ENCODE measurements at regions not wholly inside any gene's neighbourhood (a gene's known extent, or its start where the extent isn't known, plus 50 kb on each side); places are given as distances from the start of the nearest gene placed in this dataset.

GRCh38 chr5:125778791-125779190 is 644.4 kb upstream of the GRAMD2B start:
- no peak for ATAC-seq
- DNase-seq: no peak

- no peak for ATAC-seq
- no peak for DNase-seq
Measured at GRCh38 chr5:125785407-125785806, 637.8 kb upstream of the GRAMD2B start.

GRCh38 chr5:125786021-125786420 is 637.2 kb upstream of the GRAMD2B start:
- ATAC-seq (no peak), DNase-seq (no peak)

DNA sequence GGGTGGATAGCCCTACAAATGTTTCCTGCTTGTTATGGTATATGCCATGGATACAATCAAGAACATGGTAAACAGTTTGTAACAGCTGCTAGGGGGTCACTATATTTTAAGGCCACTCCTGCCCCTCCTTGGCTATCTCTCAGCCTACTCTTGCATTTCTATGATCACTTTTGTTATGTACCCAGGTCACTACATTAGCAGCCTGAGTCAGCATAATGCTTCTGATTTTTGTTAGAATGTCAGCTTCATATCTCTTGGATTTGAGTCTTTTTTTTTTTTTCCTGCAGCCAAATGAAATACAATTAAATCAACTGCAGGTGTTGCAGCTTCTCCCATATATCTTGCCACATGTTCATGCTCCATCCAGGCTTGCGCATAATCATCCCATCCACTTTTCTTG is 629.7 kb upstream of the GRAMD2B start:
- no peak for DNase-seq
- ATAC-seq: no peak

GRCh38 chr5:125794922-125795321 is 628.3 kb upstream of the GRAMD2B start:
- ATAC-seq: no peak
- DNase-seq: no peak

GRCh38 chr5:125798307-125798706 is 624.9 kb upstream of the GRAMD2B start:
- no peak for DNase-seq

DNA sequence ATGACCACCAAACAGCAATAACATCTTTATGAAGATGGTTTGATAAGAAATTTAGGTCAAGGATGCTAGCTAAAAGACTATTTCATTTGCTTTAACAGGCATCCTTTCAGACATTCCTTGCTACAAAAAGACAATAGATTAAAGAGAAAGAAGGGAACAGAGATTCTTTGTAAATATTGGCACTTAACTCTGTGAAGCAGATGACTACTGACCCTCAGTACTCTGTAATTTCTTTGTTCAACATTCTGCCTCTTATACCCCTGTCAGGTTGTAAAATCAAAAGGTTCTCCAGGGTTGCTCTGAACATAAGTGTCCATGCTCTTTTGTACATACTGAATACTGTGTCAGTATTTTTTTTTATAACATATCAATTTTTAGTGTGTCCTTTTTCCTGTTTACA is 610.6 kb upstream of the GRAMD2B start:
- DNase-seq (no peak), ATAC-seq (no peak)

More at GRCh38 chr5:125798307-125798706, 624.9 kb upstream of the GRAMD2B start:
- ATAC-seq: no peak

DNA sequence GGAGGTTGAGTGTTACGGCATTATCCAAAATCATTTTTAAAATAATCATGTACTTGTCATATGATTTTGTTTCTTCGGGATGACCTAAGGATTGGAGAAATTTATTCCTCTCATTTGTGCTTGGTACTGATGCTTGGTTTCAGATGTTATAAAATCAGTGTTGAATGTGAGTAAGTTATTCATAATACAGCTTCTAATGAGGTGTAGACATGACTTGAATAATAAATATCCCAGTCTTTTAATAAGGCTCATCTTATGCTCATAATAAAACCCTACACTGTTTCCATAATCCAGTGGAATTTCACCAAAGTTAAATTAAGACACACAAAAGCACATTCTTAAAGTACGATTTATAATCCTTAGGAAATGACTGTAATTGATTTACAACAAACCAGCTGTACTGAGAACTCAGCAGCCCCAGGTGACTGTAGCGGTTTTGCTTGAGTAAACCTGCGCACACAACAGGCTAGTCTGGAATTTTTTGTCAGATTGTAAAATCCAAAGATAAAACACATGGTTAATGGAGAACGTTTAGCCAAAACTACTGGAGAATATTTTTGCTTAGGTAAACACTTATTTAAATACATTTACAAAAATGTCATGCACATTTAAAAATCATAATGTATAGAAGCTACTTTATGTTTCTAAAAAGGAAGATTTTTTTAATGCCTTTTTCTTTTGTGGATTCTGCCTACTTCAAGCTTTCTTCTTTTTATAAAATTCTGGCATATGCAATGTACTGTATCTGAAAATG is 609.8 kb upstream of the GRAMD2B start:
- ATAC-seq: no peak

DNA sequence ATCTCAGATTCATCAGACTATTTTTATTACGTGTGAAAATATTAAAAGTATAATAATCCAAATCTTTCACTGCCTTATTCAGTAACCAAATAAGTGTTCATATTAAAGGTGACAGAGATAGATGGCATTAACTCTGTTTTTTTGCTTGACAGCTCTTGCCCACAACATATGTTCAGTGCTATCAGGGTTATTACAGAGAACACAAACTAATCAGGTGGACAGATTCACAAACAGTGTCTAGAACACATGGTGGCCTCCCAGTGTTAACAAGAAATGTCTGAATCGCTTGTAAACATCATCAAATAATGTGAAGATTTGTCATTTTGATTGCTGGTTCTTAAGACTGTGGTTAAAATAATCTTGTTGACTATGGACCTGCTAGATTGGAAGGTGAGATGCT is 609.1 kb upstream of the GRAMD2B start:
- ATAC-seq: no peak
- DNase-seq: no peak

More for the DNA sequence above, 609.8 kb upstream of the GRAMD2B start:
- DNase-seq: no peak

GRCh38 chr5:125823572-125823971 is 599.6 kb upstream of the GRAMD2B start:
- no peak for DNase-seq
- ATAC-seq: no peak

- ATAC-seq (no peak), DNase-seq (no peak)
Measured at GRCh38 chr5:125826214-125826613, 597.0 kb upstream of the GRAMD2B start.

- ATAC-seq (no peak), DNase-seq (no peak)
Measured at GRCh38 chr5:125829349-125829748, 593.9 kb upstream of the GRAMD2B start.

GRCh38 chr5:125833398-125833797 is 589.8 kb upstream of the GRAMD2B start:
- no peak for DNase-seq

DNA sequence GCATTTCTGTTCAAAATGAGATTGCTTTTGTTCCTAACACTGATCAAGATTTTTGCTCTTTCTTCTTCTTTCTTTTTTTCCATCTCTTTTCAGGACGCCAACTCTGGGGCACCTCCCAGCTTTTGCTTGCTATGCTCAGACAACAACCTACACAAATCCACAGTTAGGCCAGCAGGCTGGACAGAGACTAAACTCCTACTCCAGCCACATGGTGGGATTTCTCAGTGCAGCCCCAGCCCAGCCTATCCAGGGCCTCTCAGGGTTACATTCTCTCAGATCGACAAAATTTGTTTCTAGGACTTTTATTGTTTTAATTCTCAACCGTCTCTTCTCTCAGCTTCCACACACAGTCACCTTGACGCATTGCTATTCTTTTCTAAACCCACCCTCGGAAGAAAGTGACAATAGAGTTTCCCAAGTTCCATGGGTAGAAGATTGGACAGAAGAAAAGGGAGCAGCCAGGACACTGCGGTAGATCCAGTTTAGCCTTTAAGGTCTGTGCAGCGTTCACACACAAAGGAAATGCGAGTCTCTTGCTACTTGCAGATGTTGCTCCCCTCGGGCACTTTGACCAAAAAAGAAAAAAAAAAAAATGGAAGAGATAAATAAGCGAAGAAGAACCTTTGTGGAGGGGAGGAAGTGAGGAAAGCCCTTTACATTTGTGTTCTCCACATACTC is 588.6 kb upstream of the GRAMD2B start:
- ATAC-seq (no peak), DNase-seq (no peak)

More at GRCh38 chr5:125833398-125833797, 589.8 kb upstream of the GRAMD2B start:
- no peak for ATAC-seq

DNA sequence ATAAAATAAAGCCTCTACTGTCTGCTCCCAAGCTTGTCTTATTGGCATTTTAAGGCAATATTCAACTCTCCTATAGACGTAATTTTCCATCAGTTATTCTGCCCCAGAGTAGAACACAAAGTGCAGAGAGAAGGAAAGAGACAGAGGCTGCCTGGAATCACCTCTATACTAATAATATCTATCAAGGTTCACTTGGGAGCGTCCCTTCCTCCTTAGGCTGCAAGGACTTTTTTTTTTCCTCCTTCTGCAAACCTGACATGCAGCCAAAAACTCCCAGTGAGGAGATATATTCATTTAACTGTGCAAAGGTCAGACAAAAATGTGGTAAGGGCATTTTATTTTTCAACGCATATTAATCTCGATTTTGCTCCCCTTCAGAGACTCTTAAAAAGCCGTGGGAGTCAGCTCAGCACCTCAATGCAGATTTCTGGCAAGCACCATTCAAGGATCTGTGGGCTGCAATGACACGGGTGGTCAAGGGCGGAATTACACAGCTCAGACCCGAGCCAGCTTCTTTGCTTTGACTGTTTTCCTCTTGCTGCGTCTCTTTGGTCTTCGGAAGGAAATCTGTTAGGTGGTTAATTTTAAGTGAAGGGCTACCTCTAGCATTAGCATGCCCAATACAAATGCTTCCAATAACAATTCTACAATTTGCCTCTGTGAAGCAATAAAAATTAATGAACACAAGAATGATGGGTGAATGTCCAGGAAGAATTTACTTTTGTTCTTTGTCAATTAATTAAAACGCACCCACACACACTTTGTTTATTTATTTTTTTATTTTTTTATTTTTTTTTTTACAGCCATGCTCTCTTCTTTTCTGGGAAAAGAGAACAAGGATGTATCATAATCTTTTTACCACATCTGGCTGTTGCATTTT is 587.7 kb upstream of the GRAMD2B start:
- no peak for ATAC-seq
- DNase-seq: no peak

DNA sequence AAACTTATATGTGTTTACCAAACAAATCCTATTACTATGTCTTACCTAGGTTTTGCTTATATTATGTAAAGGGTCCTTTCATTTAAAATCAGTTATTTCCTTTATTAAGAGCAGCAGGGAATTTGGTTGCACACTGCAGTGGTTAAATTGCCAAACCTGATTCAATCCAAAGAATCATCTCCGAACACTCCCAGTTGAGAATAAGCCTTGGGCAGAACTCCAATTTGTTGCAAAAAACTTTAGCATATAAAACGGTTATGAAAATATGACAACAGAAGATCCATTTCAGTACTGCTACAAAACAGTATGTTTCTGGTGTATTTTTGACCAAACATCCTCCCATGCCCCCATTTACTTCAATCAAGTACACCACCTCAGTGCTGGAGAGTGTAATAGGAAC is 587.0 kb upstream of the GRAMD2B start:
- ATAC-seq: no peak

GRCh38 chr5:125837866-125838265 is 585.3 kb upstream of the GRAMD2B start:
- ATAC-seq: no peak
- DNase-seq: no peak

More for the DNA sequence above, 587.0 kb upstream of the GRAMD2B start:
- no peak for DNase-seq

GRCh38 chr5:125847561-125847960 is 575.6 kb upstream of the GRAMD2B start:
- ATAC-seq (no peak), DNase-seq (no peak)

DNA sequence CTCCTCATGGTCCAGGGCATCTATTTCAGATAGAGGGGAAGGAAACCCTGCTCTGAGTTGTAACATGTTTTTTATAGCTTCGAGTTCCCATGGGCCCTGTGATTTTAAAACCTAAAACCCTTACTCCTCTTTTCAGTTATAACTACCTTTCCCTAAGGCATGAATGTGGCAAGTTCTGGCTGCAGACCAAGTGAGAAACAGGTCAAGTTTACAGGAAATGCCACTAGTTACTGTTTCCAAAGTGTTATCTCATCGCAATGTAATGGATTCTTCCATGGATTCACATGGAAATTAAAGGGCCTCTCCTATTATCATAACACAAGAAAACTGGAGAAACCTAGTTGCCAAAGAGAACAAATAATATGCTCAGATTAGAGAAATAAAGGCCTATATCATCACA is 574.5 kb upstream of the GRAMD2B start:
- no peak for DNase-seq
- ATAC-seq: no peak

- DNase-seq: no peak
- no peak for ATAC-seq
Measured at GRCh38 chr5:125856949-125857348, 566.3 kb upstream of the GRAMD2B start.

- ATAC-seq (no peak), DNase-seq (no peak)
Measured at GRCh38 chr5:125863579-125863978, 559.6 kb upstream of the GRAMD2B start.

- DNase-seq (no peak), ATAC-seq (no peak)
Measured at GRCh38 chr5:125865166-125865815, 557.9 kb upstream of the GRAMD2B start.

Measured in stimulated activated naive CD8-positive, alpha-beta T cell treated with anti-CD3 and anti-CD28 coated beads, Interleukin-15, Interleukin-2, amounts not matched to agents 100 U/mL and 50 U/mL, for 24 hours (primary cell).